DMS53 treated with DMSO at 0.1 percent for 48 hours (cell line): ENCODE measurements at regions not wholly inside any gene's neighbourhood (a gene's known extent, or its start where the extent isn't known, plus 50 kb on each side); places are given as distances from the start of the nearest gene placed in this dataset.
"Not testable (repeated sequence)": the region's sequence is repeated elsewhere in the genome, so short reads cannot be mapped to it uniquely, and the experiment has no call there.

Experiments used
- DNase-seq: peaks from one replicate; lab custom pipeline; 2025; ENCODE audit not compliant: unreplicated experiment; lab: John Stamatoyannopoulos, UW

DNA sequence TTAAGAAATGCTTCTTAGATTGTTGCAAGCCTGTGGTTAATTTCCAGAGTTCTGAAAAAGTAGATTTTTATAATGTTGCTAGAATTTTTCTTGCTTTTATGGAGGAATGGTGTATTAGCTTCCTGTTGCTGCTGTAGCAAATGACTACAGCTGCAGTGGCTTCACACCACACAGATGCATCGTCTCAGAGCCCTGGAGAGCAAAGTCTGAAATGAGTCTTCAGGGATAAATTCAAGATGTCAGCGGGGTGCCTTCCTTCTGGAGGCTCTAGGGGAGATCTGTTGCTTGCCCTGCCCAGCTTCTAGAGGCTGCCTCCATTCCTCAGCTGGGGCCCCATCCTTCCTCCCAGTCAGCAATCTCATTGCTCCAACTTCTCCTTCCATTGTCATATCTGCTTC lies 187.8 kb downstream of the ZNF516 start:
- no peak for DNase-seq

- no peak for DNase-seq
Measured at GRCh38 chr18:76306685-76307292, 188.3 kb downstream of the ZNF516 start.

DNA sequence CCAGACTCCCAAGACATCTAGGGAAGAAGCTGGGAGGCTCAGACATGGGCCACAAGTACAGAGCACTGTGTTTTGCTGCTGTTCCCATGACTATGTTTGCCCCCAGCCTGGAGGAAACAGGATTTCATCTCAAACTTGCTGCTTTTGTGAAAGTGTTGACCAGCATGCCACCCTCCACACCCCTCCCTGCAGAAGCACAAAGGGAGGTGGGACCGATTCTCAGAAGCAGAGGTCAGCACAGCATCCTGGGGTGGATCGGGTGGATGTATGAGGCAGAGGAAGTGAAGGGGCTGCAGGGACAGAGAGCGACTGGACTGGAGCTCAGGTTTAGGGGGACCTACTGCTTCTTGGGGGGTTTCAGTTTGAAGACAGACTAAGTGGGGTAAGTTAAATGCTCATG lies 209.2 kb downstream of the ZNF516 start:
- DNase-seq: no peak

DNA sequence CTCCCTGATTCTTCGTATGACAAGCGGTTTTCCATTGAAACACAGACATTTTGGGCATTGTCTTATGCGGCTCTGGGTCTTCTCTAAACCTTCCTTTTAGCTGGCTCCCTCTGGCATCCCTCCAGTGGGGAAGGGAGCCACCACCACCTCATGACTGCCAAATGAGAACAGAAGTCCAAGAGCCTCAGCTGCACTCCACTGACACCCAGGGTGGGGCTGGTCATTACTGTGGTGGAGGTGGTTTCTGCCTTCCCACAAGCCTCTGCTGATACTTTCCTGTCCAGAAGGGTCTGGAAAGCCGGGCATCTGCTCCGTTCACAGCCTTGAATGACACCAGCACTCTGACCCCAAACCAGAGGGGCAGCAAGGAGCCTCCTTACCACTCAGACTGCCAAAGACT lies 213.5 kb downstream of the ZNF516 start:
- no peak for DNase-seq

DNA sequence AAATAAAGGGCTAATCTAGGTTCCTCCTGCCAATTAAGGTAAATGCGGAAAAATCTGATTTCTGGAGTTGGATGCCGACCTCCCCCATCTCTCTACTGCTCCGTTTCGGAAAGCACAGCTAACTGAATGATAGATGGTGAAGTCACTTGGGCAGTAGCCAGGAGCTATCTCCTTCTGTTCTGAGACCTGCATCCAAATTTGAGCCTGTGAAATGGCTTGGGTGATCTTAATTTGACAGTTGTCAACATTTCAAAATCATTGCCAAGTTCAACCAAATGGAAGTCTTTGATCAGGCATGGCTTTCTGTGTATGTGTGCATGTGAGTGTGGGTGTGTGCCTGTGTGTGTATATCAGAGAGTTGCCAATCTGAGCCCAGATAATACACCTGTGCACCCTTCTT lies 217.2 kb downstream of the ZNF516 start:
- DNase-seq: no peak

- no peak for DNase-seq
Measured at GRCh38 chr18:76275727-76276313, 219.2 kb downstream of the ZNF516 start.

GRCh38 chr18:76274468-76275289 lies 220.4 kb downstream of the ZNF516 start:
- DNase-seq: peak; percentile 36

GRCh38 chr18:76273956-76274355 lies 221.1 kb downstream of the ZNF516 start:
- DNase-seq: no peak

DNA sequence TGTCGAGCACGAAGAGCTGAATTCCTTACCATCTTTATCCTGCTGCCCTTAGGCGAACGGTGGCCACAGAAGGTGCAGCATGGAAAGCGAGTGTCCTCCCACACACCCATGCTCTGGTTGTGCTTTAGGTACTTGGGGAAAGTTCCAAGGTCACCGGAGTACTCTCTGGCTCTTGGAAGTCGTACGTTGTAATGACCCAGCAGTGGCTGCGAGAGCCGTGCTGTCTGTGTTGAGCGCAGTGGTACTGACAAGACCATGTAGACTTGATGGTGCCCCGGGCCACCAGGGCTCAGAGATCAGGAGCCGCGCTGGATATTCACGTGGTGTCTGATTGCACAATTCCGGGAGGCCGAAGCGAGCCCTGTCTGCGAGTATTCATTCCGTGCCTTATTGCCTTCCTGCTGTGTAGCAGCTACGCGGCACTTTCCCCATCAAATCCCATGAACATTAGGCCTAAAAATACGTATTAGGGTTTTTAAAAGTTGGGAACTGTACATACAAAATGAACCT lies 222.0 kb downstream of the ZNF516 start:
- no peak for DNase-seq

- DNase-seq: not testable (repeated sequence)
Measured at GRCh38 chr18:76267423-76267822, 227.6 kb downstream of the ZNF516 start.

- no peak for DNase-seq
Measured at GRCh38 chr18:76266236-76266991, 228.6 kb downstream of the ZNF516 start.

DNA sequence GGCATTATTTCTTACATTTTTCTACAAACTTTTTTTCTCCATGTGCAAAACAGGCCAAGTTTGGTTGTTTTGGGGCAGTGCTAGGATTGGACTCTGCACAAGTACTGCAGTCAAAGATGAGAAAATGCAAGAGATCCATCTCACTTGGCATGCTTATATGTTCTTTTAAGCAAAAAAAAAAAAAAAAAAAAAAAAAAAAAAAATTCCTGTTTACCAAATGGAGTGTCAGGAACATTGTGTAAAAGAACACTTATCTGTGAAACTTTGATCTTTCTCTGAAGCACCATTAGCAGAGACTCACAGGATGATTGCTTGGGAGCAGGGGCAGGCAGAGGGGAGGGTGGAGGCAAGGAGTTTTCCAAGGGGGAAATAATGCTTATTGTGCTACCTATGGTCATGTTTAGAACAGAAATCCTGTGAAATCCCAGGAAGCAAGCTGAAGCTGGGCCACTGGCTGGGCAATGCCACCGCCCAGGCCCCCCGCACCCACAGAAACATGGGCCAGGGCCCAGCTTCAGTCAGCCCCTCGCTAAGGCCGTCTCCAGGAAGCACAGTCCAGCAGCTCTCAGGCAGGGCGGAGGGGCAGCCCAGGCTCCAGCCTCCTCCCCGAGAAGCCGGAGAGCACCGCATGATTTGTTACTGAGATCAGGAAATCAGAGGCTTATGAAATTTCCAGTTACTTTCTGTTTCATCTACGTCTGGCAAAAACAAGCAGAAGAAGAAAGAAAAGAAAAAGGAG lies 229.4 kb downstream of the ZNF516 start:
- no peak for DNase-seq

GRCh38 chr18:76264876-76265250 lies 230.2 kb downstream of the ZNF516 start:
- DNase-seq: no peak

GRCh38 chr18:76264198-76264875 lies 230.7 kb downstream of the ZNF516 start:
- no peak for DNase-seq

DNA sequence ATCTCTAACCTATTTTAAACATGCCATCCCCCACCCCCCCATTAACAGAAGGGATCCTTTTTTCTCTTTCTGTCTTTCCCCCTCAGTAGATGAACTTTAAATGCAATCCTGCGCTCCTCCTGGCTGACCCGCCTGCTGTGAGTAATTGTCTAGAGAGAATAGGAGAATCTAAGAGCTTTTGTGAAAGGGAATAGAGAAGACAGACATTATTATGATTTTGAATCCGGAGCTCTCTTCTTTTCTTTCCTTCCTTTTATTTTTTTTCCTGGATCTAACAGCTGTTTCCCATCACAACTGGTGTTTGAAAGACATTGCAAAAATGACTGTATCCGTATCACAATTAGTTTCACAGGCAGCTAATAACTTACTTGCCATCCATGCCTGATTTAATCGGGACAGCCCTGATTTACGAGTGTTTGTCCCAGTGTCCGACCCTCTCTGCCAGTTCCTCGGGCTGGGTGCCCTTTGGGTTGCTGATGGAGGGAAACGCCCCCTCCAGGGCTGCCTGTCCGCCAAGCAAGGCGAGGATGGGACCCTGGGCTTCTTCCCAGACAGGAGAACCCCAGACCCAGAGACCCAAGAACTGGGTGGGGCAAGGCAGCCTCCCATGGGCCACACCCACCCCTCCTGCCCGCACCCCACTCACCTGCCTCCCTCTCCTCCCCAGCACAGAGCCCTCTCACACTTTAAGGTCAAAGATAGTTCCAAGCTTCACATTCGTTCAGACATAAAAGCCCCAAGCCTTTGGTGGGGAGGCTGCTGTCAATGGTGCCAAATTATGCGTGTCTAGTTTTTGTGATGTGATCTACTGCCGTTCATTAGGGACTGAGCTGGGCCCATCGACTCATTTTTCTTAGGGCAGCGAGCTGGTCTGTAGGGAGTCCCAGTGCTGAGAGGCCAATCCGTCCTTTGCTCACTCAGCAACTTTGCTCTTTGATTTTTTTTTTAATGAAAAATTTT lies 231.7 kb downstream of the ZNF516 start:
- no peak for DNase-seq

DNA sequence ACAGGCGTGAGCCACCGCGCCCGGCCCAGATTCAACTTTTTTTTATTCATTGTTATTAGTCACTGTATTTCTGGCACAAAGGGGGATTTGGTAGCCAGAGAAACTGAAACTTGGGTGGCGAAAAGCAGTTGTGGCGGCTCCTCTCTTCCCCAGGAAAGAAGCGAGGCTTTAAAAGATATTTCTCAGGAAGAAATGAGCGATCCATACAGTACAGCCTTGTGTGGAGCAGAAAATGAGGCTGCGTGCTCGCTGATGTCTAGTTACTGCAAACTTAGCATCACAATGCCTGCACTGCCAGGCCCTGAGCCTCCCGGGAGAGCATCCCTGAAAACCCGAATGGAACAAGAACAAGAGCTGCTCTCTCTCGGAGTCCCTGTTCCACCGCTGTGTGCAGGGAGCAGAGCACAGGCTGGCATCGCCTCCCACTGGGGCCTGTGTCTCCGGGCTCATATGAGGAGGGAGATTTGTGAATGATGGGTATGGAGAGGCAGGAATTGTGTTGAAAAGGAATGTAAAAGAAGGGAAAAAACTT lies 234.0 kb downstream of the ZNF516 start:
- DNase-seq: no peak

- DNase-seq: no peak
Measured at GRCh38 chr18:76259711-76260110, 235.3 kb downstream of the ZNF516 start.

DNA sequence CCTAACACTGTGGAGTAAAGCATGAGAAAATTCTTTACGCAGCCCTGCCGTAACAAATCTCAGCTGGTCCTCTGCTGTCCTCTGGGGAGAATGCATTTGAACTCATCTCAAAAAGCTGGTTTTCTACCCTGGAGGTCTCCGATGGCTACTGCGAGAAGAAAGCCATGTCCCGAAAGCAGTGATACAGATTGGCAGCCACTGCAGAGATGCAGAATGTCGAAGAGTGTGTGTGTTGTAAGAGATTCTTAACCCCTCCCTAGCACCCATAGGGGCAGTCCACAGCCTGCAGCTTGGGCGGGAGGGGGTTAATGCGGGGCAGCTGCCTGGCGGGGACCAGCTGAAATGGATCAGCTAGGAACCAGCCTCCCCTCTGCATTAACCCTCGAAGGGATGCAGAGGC lies 235.9 kb downstream of the ZNF516 start:
- DNase-seq: no peak

DNA sequence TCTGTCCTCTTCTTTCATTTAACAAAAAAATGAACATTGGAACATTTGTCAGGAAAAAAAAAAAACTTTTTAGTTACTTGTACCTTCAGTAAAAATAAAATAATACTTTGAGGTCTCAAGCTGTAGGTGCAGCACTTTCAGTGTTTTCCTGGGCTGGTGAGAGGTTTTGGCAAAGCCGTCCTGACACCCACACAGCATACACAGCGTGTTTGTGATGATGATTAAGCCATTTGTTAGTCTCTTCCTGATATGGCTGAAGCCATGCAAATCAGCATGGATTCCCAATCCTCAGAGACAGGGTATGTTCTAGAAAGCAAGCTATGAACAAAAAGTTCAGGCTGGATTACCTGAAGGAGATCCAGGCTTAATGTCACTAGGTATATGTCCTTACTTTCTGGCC lies 236.8 kb downstream of the ZNF516 start:
- DNase-seq: no peak
